SK-N-SH (cell line): ENCODE measurements at regions not wholly inside any gene's neighbourhood (a gene's known extent, or its start where the extent isn't known, plus 50 kb on each side); places are given as distances from the start of the nearest gene placed in this dataset.

Experiments
- CHD2 ChIP-seq: fragments of 150-350 bp; IDR thresholded peaks from 2 replicates; pipeline ENCODE4 v1.6.1; 2018; ENCODE audit warnings: low read length; ENCODE audit not compliant: partially characterized antibody
- CTCF ChIP-seq: fragments of 200-600 bp; sonication (generic); IDR thresholded peaks from 2 replicates; pipeline ENCODE4 v1.6.1; 2017; ENCODE audit warnings: antibody characterized with exemption, mild to moderate bottlenecking, moderate library complexity
- EP300 ChIP-seq, 2 experiments: IDR thresholded peaks; 2 replicates each; pipeline versions ENCODE4 v1.4.0 to v1.6.1; 2012; ENCODE audit warnings: borderline replicate concordance in 1 of 2, low read depth in 1 of 2, low read length in 1 of 2
- EZH2phosphoT487 ChIP-seq: fragments of 200-600 bp; sonication (generic); IDR thresholded peaks from 2 replicates; pipeline ENCODE4 v1.6.1; 2017; ENCODE audit warnings: low read depth, mixed run types, mild to moderate bottlenecking, antibody characterized with exemption, moderate library complexity, borderline replicate concordance
- PBX3 ChIP-seq: IDR thresholded peaks from 2 replicates; pipeline ENCODE4; 2012
- POLR2AphosphoS5 ChIP-seq: IDR thresholded peaks from 2 replicates; pipeline ENCODE4 v1.6.1; 2012; ENCODE audit warnings: low read depth, low read length
- REST ChIP-seq: IDR thresholded peaks from 2 replicates; pipeline ENCODE4 v1.6.1; 2012; ENCODE audit warnings: mild to moderate bottlenecking, low read depth, low read length, moderate library complexity
- SMC3 ChIP-seq: IDR thresholded peaks from 2 replicates; pipeline ENCODE4 v1.6.1; 2012; ENCODE audit warnings: low read depth, low read length, improper control_type of control experiment
- TEAD4 ChIP-seq: IDR thresholded peaks from 2 replicates; pipeline ENCODE4 v1.4.0; 2012; ENCODE audit warnings: mild to moderate bottlenecking, borderline replicate concordance; ENCODE audit not compliant: insufficient read depth
- USF1 ChIP-seq: IDR thresholded peaks from 2 replicates; pipeline ENCODE4 v1.4.0; 2012; ENCODE audit warnings: low read depth, borderline replicate concordance
- USF2 ChIP-seq: fragments of 150-350 bp; IDR thresholded peaks from 2 replicates; pipeline ENCODE4 v1.6.1; 2017; ENCODE audit warnings: antibody characterized with exemption, low read length, low read depth, borderline replicate concordance
- YY1 ChIP-seq: IDR thresholded peaks from 2 replicates; pipeline ENCODE4 v1.4.0; 2012; ENCODE audit warnings: low read depth, mild to moderate bottlenecking
- ZBTB33 ChIP-seq: IDR thresholded peaks from 2 replicates; pipeline ENCODE4 v1.4.0; 2012; ENCODE audit warnings: low read depth, borderline replicate concordance

- TF ChIP-seq CTCF = no peak
- TF ChIP-seq EP300 (IDR thresholded peaks at IDR 0.05; ENCODE audit: borderline replicate concordance in 1 of 2, low read depth in 1 of 2, low read length in 1 of 2) = no peak
- TF ChIP-seq POLR2AphosphoS5 = no peak
- no peak for TF ChIP-seq REST
- no peak for TF ChIP-seq YY1
- no peak for TF ChIP-seq USF2
- no peak for TF ChIP-seq ZBTB33
- no peak for TF ChIP-seq TEAD4
- TF ChIP-seq SMC3 = no peak
- TF ChIP-seq EZH2phosphoT487 = no peak
- TF ChIP-seq PBX3 = no peak
- no peak for TF ChIP-seq USF1
- no peak for TF ChIP-seq CHD2
These were observed 332.5 kb downstream of the PID1 start for GRCh38 chr2:228938629-228939028.
